ENCODE measurements at regions not wholly inside any gene's neighbourhood (a gene's known extent, or its start where the extent isn't known, plus 50 kb on each side); places are given as distances from the start of the nearest gene placed in this dataset.
"Not testable (repeated sequence)": the region's sequence is repeated elsewhere in the genome, so short reads cannot be mapped to it uniquely, and the experiment has no call there.

- no peak for DNase-seq (ENCODE audit: low read depth)
Observed at GRCh38 chr5:87105577-87105976, 162.1 kb upstream of the RASA1 start.

GRCh38 chr5:87109746-87110145 is 157.9 kb upstream of the RASA1 start:
- DNase-seq (ENCODE audit: low read depth): no peak

DNA sequence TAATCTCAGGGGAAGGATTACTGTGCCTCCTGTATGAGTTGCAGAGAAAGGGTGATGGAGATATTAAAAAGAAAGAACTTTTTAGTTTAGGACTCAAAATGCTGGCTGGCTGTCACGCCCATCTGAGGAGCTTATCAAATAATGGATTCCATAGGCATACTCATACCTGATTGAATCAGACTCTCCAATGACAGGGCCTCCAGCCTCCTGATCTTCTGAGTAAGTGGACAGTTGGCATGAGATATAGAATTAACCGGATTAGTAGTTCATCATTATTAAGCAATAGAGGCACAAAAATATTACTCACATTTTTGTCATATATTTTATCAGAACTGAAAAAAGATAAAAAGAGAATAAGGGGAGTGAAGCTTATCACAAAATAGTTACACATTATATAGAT is 157.0 kb upstream of the RASA1 start:
- no peak for DNase-seq (ENCODE audit: low read depth)

GRCh38 chr5:87113861-87114260 is 153.8 kb upstream of the RASA1 start:
- DNase-seq (ENCODE audit: low read depth): peak; percentile 47

DNA sequence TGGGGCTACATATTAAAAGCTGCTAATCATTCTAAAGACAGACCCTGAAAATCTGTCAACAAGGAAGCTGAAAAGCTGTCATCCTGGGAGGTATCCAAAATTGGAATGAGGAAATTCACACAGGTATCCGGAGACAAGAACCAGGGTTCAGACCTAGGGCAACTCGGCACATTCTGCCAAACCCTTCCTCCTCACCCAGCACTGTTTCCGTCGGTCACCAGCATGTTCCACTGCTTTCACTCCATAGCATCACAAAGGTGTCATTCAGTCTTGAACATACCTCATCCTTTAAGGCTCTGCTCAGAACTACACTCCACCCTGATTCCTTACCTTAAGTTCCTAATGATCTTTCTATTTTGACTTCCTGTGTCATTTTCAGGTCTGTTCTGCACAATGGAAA is 153.1 kb upstream of the RASA1 start:
- no peak for DNase-seq (ENCODE audit: low read depth)

GRCh38 chr5:87115839-87116364 is 151.8 kb upstream of the RASA1 start:
- no peak for DNase-seq (ENCODE audit: low read depth)

GRCh38 chr5:87116825-87117512 is 150.7 kb upstream of the RASA1 start:
- no peak for DNase-seq (ENCODE audit: low read depth)

- DNase-seq (ENCODE audit: low read depth): no peak
Observed at GRCh38 chr5:87119588-87119987, 148.1 kb upstream of the RASA1 start.

- DNase-seq (ENCODE audit: low read depth): peak; percentile 83
Observed at GRCh38 chr5:87120518-87121303, 147.0 kb upstream of the RASA1 start.

- DNase-seq (ENCODE audit: low read depth): peak; percentile 65
Observed at GRCh38 chr5:87121304-87122150, 146.2 kb upstream of the RASA1 start.

- no peak for DNase-seq (ENCODE audit: low read depth)
Observed at GRCh38 chr5:87122151-87122977, 145.3 kb upstream of the RASA1 start.

- DNase-seq (ENCODE audit: low read depth): no peak
Observed at GRCh38 chr5:87125766-87126165, 141.9 kb upstream of the RASA1 start.

DNA sequence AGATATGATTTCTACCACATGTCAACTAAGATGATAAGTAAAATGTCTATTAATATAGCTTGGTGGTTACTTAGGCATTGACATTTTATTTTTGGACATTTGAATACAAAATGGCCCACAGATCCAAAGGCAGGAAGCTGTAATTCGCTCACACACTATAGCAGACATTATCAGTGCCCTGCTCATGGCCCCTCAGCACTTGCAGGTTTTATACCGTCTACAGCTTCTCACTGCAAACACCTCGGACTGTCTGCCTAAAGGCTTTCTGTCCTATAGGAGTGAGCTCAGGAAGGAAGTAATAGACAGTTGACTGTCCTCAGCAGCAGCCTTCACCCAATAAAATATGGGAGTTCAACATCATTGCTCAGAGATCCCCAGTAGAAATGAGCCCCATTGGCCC is 140.8 kb upstream of the RASA1 start:
- DNase-seq (ENCODE audit: low read depth): no peak

DNA sequence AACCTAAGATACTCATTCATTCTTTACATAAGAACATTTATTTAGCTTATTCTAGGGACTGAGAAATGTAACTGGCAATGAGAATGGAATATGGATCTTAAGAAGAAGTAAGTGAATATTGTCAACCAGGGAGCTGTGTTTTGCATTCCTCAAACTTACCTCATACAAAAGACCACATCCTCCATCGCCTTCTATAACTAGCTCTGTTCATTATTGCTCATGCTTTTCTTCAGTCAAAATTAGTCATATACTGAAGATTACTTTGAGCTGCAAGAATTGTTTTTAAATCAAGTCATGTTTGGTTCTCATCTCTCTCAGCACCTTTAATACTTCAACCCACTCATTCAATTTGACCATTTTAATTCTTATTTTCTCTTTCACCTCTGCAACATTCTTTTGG is 140.3 kb upstream of the RASA1 start:
- no peak for DNase-seq (ENCODE audit: low read depth)

- DNase-seq (ENCODE audit: low read depth): no peak
Observed at GRCh38 chr5:87127956-87128687, 139.6 kb upstream of the RASA1 start.

DNA sequence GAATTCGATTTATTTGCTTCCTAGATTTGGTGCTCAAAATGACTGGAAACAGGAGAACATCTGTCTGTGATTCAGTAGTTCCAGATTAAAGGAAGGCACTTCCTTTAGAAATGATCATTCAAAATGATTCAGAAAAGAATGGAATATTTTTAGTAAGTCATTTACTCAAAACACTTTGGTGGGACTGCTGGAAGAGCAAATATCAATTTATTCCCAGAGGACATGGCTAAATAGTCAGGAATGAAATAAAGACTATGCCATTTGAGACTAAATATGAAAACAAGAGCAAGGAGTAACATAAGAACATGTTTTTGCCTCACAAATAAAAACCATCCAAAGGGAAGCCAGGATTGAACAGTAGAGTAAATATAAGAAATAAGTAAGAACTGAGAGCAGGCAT is 138.6 kb upstream of the RASA1 start:
- DNase-seq (ENCODE audit: low read depth): no peak

- DNase-seq (ENCODE audit: low read depth): no peak
Observed at GRCh38 chr5:87132696-87133095, 135.0 kb upstream of the RASA1 start.

DNA sequence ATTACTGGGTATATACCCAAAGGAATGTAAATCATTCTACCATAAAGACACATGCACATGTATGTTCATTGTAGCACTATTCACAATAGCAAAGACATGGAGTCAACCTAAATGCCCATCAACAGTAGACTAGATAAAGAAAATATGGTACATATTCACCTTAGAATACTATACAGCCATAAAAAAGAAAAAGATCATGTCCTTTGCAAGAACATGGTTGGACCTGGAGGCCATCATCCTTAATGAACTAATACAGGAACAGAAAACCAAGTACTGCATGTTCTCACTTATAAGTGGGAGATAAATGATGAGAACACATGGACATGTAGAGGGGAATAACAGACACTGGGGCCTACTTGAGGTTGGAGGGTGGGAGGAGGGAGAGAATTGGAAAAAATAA is 133.2 kb upstream of the RASA1 start:
- not testable (repeated sequence) for DNase-seq (ENCODE audit: low read depth)

GRCh38 chr5:87136096-87136495 is 131.6 kb upstream of the RASA1 start:
- DNase-seq (ENCODE audit: low read depth): no peak

- DNase-seq (ENCODE audit: low read depth): no peak
Observed at GRCh38 chr5:87136733-87137132, 130.9 kb upstream of the RASA1 start.

- DNase-seq (ENCODE audit: low read depth): no peak
Observed at GRCh38 chr5:87137283-87137682, 130.4 kb upstream of the RASA1 start.
